HEK293T (cell line): ENCODE measurements at regions not wholly inside any gene's neighbourhood (a gene's known extent, or its start where the extent isn't known, plus 50 kb on each side); places are given as distances from the start of the nearest gene placed in this dataset.
"Not testable (repeated sequence)": the region's sequence is repeated elsewhere in the genome, so short reads cannot be mapped to it uniquely, and the experiment has no call there.

Source experiments
- ARNT ChIP-seq: fragments of 450-650 bp; IDR thresholded peaks from 2 replicates; pipeline ENCODE4 v1.6.1; 2017; ENCODE audit warnings: mild to moderate bottlenecking
- FOXA1 ChIP-seq: fragments of 450-650 bp; IDR thresholded peaks from 2 replicates; pipeline ENCODE4 v1.6.1; 2016; ENCODE audit warnings: mild to moderate bottlenecking
- FOXM1 ChIP-seq: fragments of 450-650 bp; IDR thresholded peaks from 2 replicates; pipeline ENCODE4 v1.6.1; 2017; ENCODE audit warnings: mild to moderate bottlenecking, borderline replicate concordance
- L3MBTL2 ChIP-seq: fragments of 450-650 bp; conservative IDR thresholded peaks from 2 replicates; pipeline ENCODE4 v1.6.1; 2016; ENCODE audit warnings: mild to moderate bottlenecking
- LEF1 ChIP-seq: fragments of 450-650 bp; IDR thresholded peaks from 2 replicates; pipeline ENCODE4 v1.6.1; 2017; ENCODE audit warnings: mild to moderate bottlenecking, borderline replicate concordance
- NFRKB ChIP-seq: fragments of 450-650 bp; IDR thresholded peaks from 2 replicates; pipeline ENCODE4 v1.6.1; 2016; ENCODE audit warnings: mild to moderate bottlenecking, moderate library complexity
- SP1 ChIP-seq: fragments of 450-650 bp; IDR thresholded peaks from 2 replicates; pipeline ENCODE4 v1.6.1; 2017

DNA sequence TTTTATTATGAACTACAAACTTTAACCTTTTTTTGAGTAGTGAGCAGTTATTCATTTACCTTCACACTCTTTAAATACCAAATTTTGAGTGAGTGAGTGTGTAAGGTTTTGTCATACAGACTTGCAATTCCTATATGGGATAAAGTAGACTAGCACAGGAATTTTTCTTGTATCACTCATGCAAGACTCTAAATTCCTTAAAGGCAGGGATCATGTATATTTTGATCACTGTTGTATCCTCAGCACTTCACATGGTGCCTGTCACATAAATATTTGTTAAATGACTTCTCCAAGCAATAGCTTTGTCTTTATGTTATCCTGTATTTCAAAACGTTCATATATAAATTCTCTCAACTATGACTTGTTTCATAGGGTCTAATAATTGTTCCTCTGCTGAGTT is 119.1 kb upstream of the NBPF19 start:
- not testable (repeated sequence) for TF ChIP-seq SP1, ARNT, FOXA1, FOXM1, NFRKB, L3MBTL2, LEF1
